Activated T-cell treated with anti-CD3 and anti-CD28 coated beads, Interleukin-2, amount 50 U/mL, for 72 hours (primary cell): ENCODE measurements at regions not wholly inside any gene's neighbourhood (a gene's known extent, or its start where the extent isn't known, plus 50 kb on each side); places are given as distances from the start of the nearest gene placed in this dataset.

Source experiments
- ATAC-seq, 2 donors: fragments of 150-1000 bp; cut with Tn5 transposase; replicated peaks in 1 of 2; 2 replicates each; pipeline ENCODE4 v1.10.0; 2021; ENCODE audit warnings: moderate library complexity in 2 of 2, mild to moderate bottlenecking in 1 of 2
- DNase-seq, 2 donors: peaks; one replicate each; pipeline ENCODE4 v3.0.0; 2021 to 2022; ENCODE audit warnings: mixed read lengths in 1 of 2
- H3K27ac Mint-ChIP-seq: one replicate; pipeline ENCODE4 v1.8.0; 2022; ENCODE audit warnings: mild to moderate bottlenecking, moderate library complexity, mixed read lengths
- H3K27me3 Mint-ChIP-seq: one replicate; pipeline ENCODE4 v1.8.0; 2022; ENCODE audit warnings: low read depth, mixed read lengths
- H3K36me3 Mint-ChIP-seq, 2 donors: one replicate each; pipeline ENCODE4 v1.8.0; 2022; ENCODE audit warnings: mixed read lengths in 2 of 2, mild to moderate bottlenecking in 1 of 2; ENCODE audit not compliant: insufficient read depth in 2 of 2
- H3K4me1 Mint-ChIP-seq: one replicate; pipeline ENCODE4 v1.8.0; 2022; ENCODE audit warnings: low read depth, mixed read lengths
- H3K4me3 Mint-ChIP-seq, 2 donors: one replicate each; pipeline ENCODE4 v1.8.0; 2022; ENCODE audit warnings: mild to moderate bottlenecking in 2 of 2, mixed read lengths in 2 of 2, moderate library complexity in 2 of 2
- H3K9me3 Mint-ChIP-seq, 2 donors: one replicate each; pipeline ENCODE4 v1.8.0; 2022; ENCODE audit warnings: mixed read lengths in 2 of 2

GRCh38 chr13:30002577-30002976, 152.2 kb upstream of the UBL3 start:
- Mint-ChIP-seq H3K4me3 (no peak overlapping the region), H3K4me1 (peaks cover 35% of the 10 kb centered on the region), H3K9me3 (no peaks in the 10 kb centered on the region), H3K36me3 (no peaks in the 10 kb centered on the region), H3K27ac (no peak overlapping the region), H3K27me3 (no peaks in the 10 kb centered on the region)
- DNase-seq = peak; percentile 21 to 25
- ATAC-seq = peak; percentile 91 to 96

- H3K36me3 Mint-ChIP-seq = no peaks in the 10 kb centered on the region
- DNase-seq (no peak), ATAC-seq (no peak)
- H3K4me1 Mint-ChIP-seq = peaks cover 26% of the 10 kb centered on the region
- H3K27ac Mint-ChIP-seq = no peak overlapping the region
- H3K9me3 Mint-ChIP-seq = no peaks in the 10 kb centered on the region
- no peak overlapping the region for H3K4me3 Mint-ChIP-seq
- H3K27me3 Mint-ChIP-seq = no peaks in the 10 kb centered on the region
Observed at GRCh38 chr13:30000370-30000765, 150.0 kb upstream of the UBL3 start.

- no peak for ATAC-seq
- peaks cover 20% of the 10 kb centered on the region for H3K4me1 Mint-ChIP-seq
- no peaks in the 10 kb centered on the region for H3K36me3 Mint-ChIP-seq
- no peak overlapping the region for H3K27ac Mint-ChIP-seq
- no peak overlapping the region for H3K4me3 Mint-ChIP-seq
- H3K9me3 Mint-ChIP-seq = no peaks in the 10 kb centered on the region
- H3K27me3 Mint-ChIP-seq = no peaks in the 10 kb centered on the region
- DNase-seq = no peak
Observed at GRCh38 chr13:29999492-30000369, 149.3 kb upstream of the UBL3 start.

- Mint-ChIP-seq H3K4me1 (peaks cover 8% of the 10 kb centered on the region), H3K9me3 (no peaks in the 10 kb centered on the region), H3K27ac (no peak overlapping the region), H3K4me3 (no peak overlapping the region), H3K27me3 (no peaks in the 10 kb centered on the region), H3K36me3 (no peaks in the 10 kb centered on the region)
- DNase-seq (no peak), ATAC-seq (no peak)
Observed at GRCh38 chr13:29996316-29996715, 145.9 kb upstream of the UBL3 start.

- no peaks in the 10 kb centered on the region for H3K36me3 Mint-ChIP-seq
- H3K4me1 Mint-ChIP-seq = no peaks in the 10 kb centered on the region
- H3K27ac Mint-ChIP-seq = no peak overlapping the region
- ATAC-seq (no peak), DNase-seq (no peak)
- H3K4me3 Mint-ChIP-seq = no peak overlapping the region
- no peaks in the 10 kb centered on the region for H3K9me3 Mint-ChIP-seq
- H3K27me3 Mint-ChIP-seq = no peaks in the 10 kb centered on the region
Observed at GRCh38 chr13:29994911-29995595, 144.6 kb upstream of the UBL3 start.

- ATAC-seq (peak in 1 of 2 donors; percentile 23), DNase-seq (no peak)
- Mint-ChIP-seq H3K4me3 (no peak overlapping the region), H3K27ac (no peak overlapping the region), H3K36me3 (no peaks in the 10 kb centered on the region), H3K27me3 (no peaks in the 10 kb centered on the region), H3K4me1 (no peaks in the 10 kb centered on the region), H3K9me3 (no peaks in the 10 kb centered on the region)
Observed at GRCh38 chr13:29993716-29994488, 143.5 kb upstream of the UBL3 start.

GRCh38 chr13:29993196-29993595, 142.8 kb upstream of the UBL3 start:
- no peak overlapping the region for H3K27ac Mint-ChIP-seq
- no peaks in the 10 kb centered on the region for H3K27me3 Mint-ChIP-seq
- H3K4me1 Mint-ChIP-seq = no peaks in the 10 kb centered on the region
- H3K9me3 Mint-ChIP-seq = peaks cover 1 to 2% of the 10 kb centered on the region in 2 donors
- no peak overlapping the region for H3K4me3 Mint-ChIP-seq
- DNase-seq (no peak), ATAC-seq (no peak)
- H3K36me3 Mint-ChIP-seq = no peaks in the 10 kb centered on the region

GRCh38 chr13:29991343-29991742, 140.9 kb upstream of the UBL3 start:
- Mint-ChIP-seq H3K27me3 (no peaks in the 10 kb centered on the region), H3K4me3 (no peak overlapping the region), H3K9me3 (peaks cover 4 to 11% of the 10 kb centered on the region in 2 donors), H3K4me1 (no peaks in the 10 kb centered on the region), H3K27ac (no peak overlapping the region), H3K36me3 (peaks cover 2 to 3% of the 10 kb centered on the region in 2 donors)
- ATAC-seq (no peak), DNase-seq (no peak)

- ATAC-seq (no peak), DNase-seq (no peak)
- H3K27ac Mint-ChIP-seq = no peak overlapping the region
- H3K9me3 Mint-ChIP-seq = peaks cover 4 to 11% of the 10 kb centered on the region in 2 donors
- no peaks in the 10 kb centered on the region for H3K4me1 Mint-ChIP-seq
- H3K27me3 Mint-ChIP-seq = no peaks in the 10 kb centered on the region
- H3K4me3 Mint-ChIP-seq = no peak overlapping the region
- H3K36me3 Mint-ChIP-seq = peaks cover 2 to 3% of the 10 kb centered on the region in 2 donors
Observed at GRCh38 chr13:29987340-29987739, 136.9 kb upstream of the UBL3 start.

- Mint-ChIP-seq H3K9me3 (peaks cover 0 to 2% of the 10 kb centered on the region in 2 donors), H3K4me1 (no peaks in the 10 kb centered on the region), H3K4me3 (no peak overlapping the region), H3K36me3 (no peaks in the 10 kb centered on the region), H3K27ac (no peak overlapping the region), H3K27me3 (no peaks in the 10 kb centered on the region)
- DNase-seq = no peak
- ATAC-seq = no peak
Observed at GRCh38 chr13:29980339-29980738, 129.9 kb upstream of the UBL3 start.

GRCh38 chr13:29978211-29978610, 127.8 kb upstream of the UBL3 start:
- no peak for DNase-seq
- no peak overlapping the region for H3K4me3 Mint-ChIP-seq
- no peaks in the 10 kb centered on the region for H3K27me3 Mint-ChIP-seq
- H3K36me3 Mint-ChIP-seq = no peaks in the 10 kb centered on the region
- no peak for ATAC-seq
- H3K9me3 Mint-ChIP-seq = peaks cover 0 to 2% of the 10 kb centered on the region in 2 donors
- H3K27ac Mint-ChIP-seq = no peak overlapping the region
- no peaks in the 10 kb centered on the region for H3K4me1 Mint-ChIP-seq

- no peak overlapping the region for H3K4me3 Mint-ChIP-seq
- H3K4me1 Mint-ChIP-seq = no peaks in the 10 kb centered on the region
- no peak overlapping the region for H3K27ac Mint-ChIP-seq
- no peak for DNase-seq
- no peaks in the 10 kb centered on the region for H3K27me3 Mint-ChIP-seq
- peaks cover 0 to 2% of the 10 kb centered on the region in 2 donors for H3K9me3 Mint-ChIP-seq
- no peaks in the 10 kb centered on the region for H3K36me3 Mint-ChIP-seq
- no peak for ATAC-seq
Observed at GRCh38 chr13:29977476-29978120, 127.2 kb upstream of the UBL3 start.

- no peaks in the 10 kb centered on the region for H3K4me1 Mint-ChIP-seq
- no peaks in the 10 kb centered on the region for H3K36me3 Mint-ChIP-seq
- DNase-seq (no peak), ATAC-seq (no peak)
- H3K27ac Mint-ChIP-seq = no peak overlapping the region
- H3K4me3 Mint-ChIP-seq = no peak overlapping the region
- H3K9me3 Mint-ChIP-seq = no peaks in the 10 kb centered on the region
- H3K27me3 Mint-ChIP-seq = no peaks in the 10 kb centered on the region
Observed at GRCh38 chr13:29976535-29976934, 126.1 kb upstream of the UBL3 start.
